WTC11 (cell line): ENCODE measurements at regions not wholly inside any gene's neighbourhood (a gene's known extent, or its start where the extent isn't known, plus 50 kb on each side); places are given as distances from the start of the nearest gene placed in this dataset.

Experiments used
- ATAC-seq: fragments of 200-7000 bp; cut with Tn5 transposase; 2 replicates; pipeline ENCODE4 v1.10.0; 2021; ENCODE audit warnings: mild to moderate bottlenecking, moderate library complexity
- CTCF ChIA-PET: fragments of 300-600 bp; sonication (Branson Sonifier 250); formaldehyde crosslinking; loops from one replicate; lab custom pipeline; 2021; ENCODE audit warnings: antibody characterized with exemption; lab: Charles Lee
- POLR2A ChIA-PET: fragments of 350-600 bp; sonication (Branson Sonifier 250); formaldehyde crosslinking; loops from one replicate; lab custom pipeline; 2021; ENCODE audit warnings: antibody characterized with exemption; lab: Charles Lee
- DNase-seq: peaks from one replicate; pipeline ENCODE4 v3.0.0; 2021; ENCODE audit warnings: low spot score
- H3K27ac Mint-ChIP-seq: 2 replicates; pipeline ENCODE4 v1.8.0; 2021; ENCODE audit warnings: mixed read lengths
- H3K27me3 Mint-ChIP-seq: 2 replicates; pipeline ENCODE4 v1.8.0; 2021; ENCODE audit warnings: low read depth, mild to moderate bottlenecking, moderate library complexity, mixed read lengths
- H3K36me3 Mint-ChIP-seq: 2 replicates; pipeline ENCODE4 v1.8.0; 2021; ENCODE audit warnings: mixed read lengths
- H3K4me1 Mint-ChIP-seq: 2 replicates; pipeline ENCODE4 v1.8.0; 2022; ENCODE audit warnings: mixed read lengths
- H3K4me3 Mint-ChIP-seq: 2 replicates; pipeline ENCODE4 v1.8.0; 2021; ENCODE audit warnings: mild to moderate bottlenecking, moderate library complexity, mixed read lengths
- H3K9me3 Mint-ChIP-seq: 2 replicates; pipeline ENCODE4 v1.8.0; 2021; ENCODE audit warnings: mixed read lengths
- ATF6 ChIP-seq: sonication (generic); formaldehyde crosslinking; IDR thresholded peaks from 2 replicates; pipeline ENCODE4 v1.8.1; 2023; ENCODE audit warnings: mild to moderate bottlenecking, missing genetic modification reagents
- CBFB ChIP-seq: sonication (generic); formaldehyde crosslinking; IDR thresholded peaks from 2 replicates; pipeline ENCODE4 v1.8.1; 2022; ENCODE audit warnings: mild to moderate bottlenecking, low read depth, missing genetic modification reagents
- FOXK1 ChIP-seq: sonication (generic); formaldehyde crosslinking; IDR thresholded peaks from 2 replicates; pipeline ENCODE4 v1.8.0; 2022; ENCODE audit warnings: mild to moderate bottlenecking, moderate library complexity, missing genetic modification reagents
- FOXP4 ChIP-seq: sonication (generic); formaldehyde crosslinking; IDR thresholded peaks from 2 replicates; pipeline ENCODE4 v1.8.0; 2022; ENCODE audit warnings: mild to moderate bottlenecking, missing genetic modification reagents
- MAX ChIP-seq: sonication (generic); formaldehyde crosslinking; IDR thresholded peaks from 2 replicates; pipeline ENCODE4 v1.8.0; 2022; ENCODE audit warnings: mild to moderate bottlenecking, missing genetic modification reagents
- MXD4 ChIP-seq: fragments of 250-450 bp; sonication (Bioruptor Pico); IDR thresholded peaks from 2 replicates; pipeline ENCODE4 v1.8.0; 2021; ENCODE audit warnings: mild to moderate bottlenecking, moderate library complexity, borderline replicate concordance
- OVOL2 ChIP-seq: fragments of 250-450 bp; sonication (Bioruptor Pico); IDR thresholded peaks from 2 replicates; pipeline ENCODE4 v1.9.0; 2021; ENCODE audit warnings: mild to moderate bottlenecking, borderline replicate concordance
- TEAD1 ChIP-seq: sonication (generic); formaldehyde crosslinking; IDR thresholded peaks from 2 replicates; pipeline ENCODE4 v1.8.0; 2022; ENCODE audit warnings: mild to moderate bottlenecking, missing genetic modification reagents
- ZNF425 ChIP-seq: fragments of 250-450 bp; sonication (Bioruptor Pico); conservative IDR thresholded peaks from 2 replicates; pipeline ENCODE4 v1.9.0; 2021; ENCODE audit warnings: mild to moderate bottlenecking
- ZSCAN18 ChIP-seq: fragments of 250-450 bp; sonication (Bioruptor Pico); IDR thresholded peaks from 2 replicates; pipeline ENCODE4 v2.1.2; 2022; ENCODE audit warnings: mild to moderate bottlenecking, moderate library complexity
- TF ChIP-seq, protein P1 (sequence below): sonication (generic); formaldehyde crosslinking; IDR thresholded peaks from 2 replicates; pipeline ENCODE4 v1.8.1; 2023; ENCODE audit warnings: mild to moderate bottlenecking, missing genetic modification reagents, borderline replicate concordance
- TF ChIP-seq, protein P2 (sequence below): sonication (generic); formaldehyde crosslinking; IDR thresholded peaks from 2 replicates; pipeline ENCODE4 v1.8.1; 2022; ENCODE audit warnings: low read depth, missing genetic modification reagents, borderline replicate concordance

GRCh38 chr2:16073921-16074425 is 133.6 kb downstream of the MYCN start (continued):
- TF ChIP-seq, protein P1, sequence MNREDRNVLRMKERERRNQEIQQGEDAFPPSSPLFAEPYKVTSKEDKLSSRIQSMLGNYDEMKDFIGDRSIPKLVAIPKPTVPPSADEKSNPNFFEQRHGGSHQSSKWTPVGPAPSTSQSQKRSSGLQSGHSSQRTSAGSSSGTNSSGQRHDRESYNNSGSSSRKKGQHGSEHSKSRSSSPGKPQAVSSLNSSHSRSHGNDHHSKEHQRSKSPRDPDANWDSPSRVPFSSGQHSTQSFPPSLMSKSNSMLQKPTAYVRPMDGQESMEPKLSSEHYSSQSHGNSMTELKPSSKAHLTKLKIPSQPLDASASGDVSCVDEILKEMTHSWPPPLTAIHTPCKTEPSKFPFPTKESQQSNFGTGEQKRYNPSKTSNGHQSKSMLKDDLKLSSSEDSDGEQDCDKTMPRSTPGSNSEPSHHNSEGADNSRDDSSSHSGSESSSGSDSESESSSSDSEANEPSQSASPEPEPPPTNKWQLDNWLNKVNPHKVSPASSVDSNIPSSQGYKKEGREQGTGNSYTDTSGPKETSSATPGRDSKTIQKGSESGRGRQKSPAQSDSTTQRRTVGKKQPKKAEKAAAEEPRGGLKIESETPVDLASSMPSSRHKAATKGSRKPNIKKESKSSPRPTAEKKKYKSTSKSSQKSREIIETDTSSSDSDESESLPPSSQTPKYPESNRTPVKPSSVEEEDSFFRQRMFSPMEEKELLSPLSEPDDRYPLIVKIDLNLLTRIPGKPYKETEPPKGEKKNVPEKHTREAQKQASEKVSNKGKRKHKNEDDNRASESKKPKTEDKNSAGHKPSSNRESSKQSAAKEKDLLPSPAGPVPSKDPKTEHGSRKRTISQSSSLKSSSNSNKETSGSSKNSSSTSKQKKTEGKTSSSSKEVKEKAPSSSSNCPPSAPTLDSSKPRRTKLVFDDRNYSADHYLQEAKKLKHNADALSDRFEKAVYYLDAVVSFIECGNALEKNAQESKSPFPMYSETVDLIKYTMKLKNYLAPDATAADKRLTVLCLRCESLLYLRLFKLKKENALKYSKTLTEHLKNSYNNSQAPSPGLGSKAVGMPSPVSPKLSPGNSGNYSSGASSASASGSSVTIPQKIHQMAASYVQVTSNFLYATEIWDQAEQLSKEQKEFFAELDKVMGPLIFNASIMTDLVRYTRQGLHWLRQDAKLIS (CRISPR knock-in tag): no peak
- TF ChIP-seq FOXP4 (CRISPR knock-in tag) (no peak), ZSCAN18 (CRISPR knock-in tag) (no peak), OVOL2 (CRISPR knock-in tag) (no peak), TEAD1 (CRISPR knock-in tag) (no peak), ATF6 (no peak), FOXK1 (CRISPR knock-in tag) (no peak)

- H3K27me3 Mint-ChIP-seq: no peaks in the 10 kb centered on the region
- CTCF ChIA-PET: no interaction called here
- peaks cover 3% of the 10 kb centered on the region for H3K36me3 Mint-ChIP-seq
- H3K9me3 Mint-ChIP-seq: peaks cover 5% of the 10 kb centered on the region
- peaks cover 19% of the 10 kb centered on the region for H3K4me1 Mint-ChIP-seq
- ATAC-seq (no peak), DNase-seq (no peak)
- TF ChIP-seq MAX (CRISPR knock-in tag) (no peak), ZNF425 (CRISPR knock-in tag) (no peak), CBFB (CRISPR knock-in tag) (no peak), FOXP4 (CRISPR knock-in tag) (no peak), MXD4 (CRISPR knock-in tag) (no peak)
- TF ChIP-seq, protein P2, sequence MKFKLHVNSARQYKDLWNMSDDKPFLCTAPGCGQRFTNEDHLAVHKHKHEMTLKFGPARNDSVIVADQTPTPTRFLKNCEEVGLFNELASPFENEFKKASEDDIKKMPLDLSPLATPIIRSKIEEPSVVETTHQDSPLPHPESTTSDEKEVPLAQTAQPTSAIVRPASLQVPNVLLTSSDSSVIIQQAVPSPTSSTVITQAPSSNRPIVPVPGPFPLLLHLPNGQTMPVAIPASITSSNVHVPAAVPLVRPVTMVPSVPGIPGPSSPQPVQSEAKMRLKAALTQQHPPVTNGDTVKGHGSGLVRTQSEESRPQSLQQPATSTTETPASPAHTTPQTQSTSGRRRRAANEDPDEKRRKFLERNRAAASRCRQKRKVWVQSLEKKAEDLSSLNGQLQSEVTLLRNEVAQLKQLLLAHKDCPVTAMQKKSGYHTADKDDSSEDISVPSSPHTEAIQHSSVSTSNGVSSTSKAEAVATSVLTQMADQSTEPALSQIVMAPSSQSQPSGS (CRISPR knock-in tag): no peak
- H3K27ac Mint-ChIP-seq: no peak overlapping the region
- no peak overlapping the region for H3K4me3 Mint-ChIP-seq
- POLR2A ChIA-PET: no interaction called here
Observed at GRCh38 chr2:16073471-16073870, 133.1 kb downstream of the MYCN start.
